ENCODE measurements at regions not wholly inside any gene's neighbourhood (a gene's known extent, or its start where the extent isn't known, plus 50 kb on each side); places are given as distances from the start of the nearest gene placed in this dataset.

DNA sequence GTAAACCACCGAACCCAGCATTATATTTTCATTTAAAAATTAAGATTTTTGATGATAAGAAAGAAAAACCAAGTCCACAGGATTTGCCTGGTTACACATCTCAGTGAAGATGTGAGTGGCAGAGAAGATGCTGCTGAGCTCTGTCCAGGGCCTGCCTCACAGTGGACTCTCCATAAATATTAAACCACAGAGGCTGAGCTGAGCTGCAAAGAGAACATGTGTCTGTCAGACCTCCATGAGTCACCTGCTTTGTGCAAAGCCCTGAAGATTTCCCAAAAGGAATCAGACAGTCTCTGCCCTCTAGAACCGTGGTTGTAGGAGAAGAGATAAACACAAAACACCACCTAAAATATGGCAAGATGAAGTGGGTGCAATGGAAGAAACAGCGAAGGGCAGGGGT lies 127.2 kb upstream of the TSC22D1 start:
- no peak for TF ChIP-seq POLR2A (IDR thresholded peaks at IDR 0.05)
- TF ChIP-seq, protein P1, sequence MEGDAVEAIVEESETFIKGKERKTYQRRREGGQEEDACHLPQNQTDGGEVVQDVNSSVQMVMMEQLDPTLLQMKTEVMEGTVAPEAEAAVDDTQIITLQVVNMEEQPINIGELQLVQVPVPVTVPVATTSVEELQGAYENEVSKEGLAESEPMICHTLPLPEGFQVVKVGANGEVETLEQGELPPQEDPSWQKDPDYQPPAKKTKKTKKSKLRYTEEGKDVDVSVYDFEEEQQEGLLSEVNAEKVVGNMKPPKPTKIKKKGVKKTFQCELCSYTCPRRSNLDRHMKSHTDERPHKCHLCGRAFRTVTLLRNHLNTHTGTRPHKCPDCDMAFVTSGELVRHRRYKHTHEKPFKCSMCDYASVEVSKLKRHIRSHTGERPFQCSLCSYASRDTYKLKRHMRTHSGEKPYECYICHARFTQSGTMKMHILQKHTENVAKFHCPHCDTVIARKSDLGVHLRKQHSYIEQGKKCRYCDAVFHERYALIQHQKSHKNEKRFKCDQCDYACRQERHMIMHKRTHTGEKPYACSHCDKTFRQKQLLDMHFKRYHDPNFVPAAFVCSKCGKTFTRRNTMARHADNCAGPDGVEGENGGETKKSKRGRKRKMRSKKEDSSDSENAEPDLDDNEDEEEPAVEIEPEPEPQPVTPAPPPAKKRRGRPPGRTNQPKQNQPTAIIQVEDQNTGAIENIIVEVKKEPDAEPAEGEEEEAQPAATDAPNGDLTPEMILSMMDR (IDR thresholded peaks at IDR 0.05) = no peak
